OCI-LY3 (cell line): ENCODE measurements at regions not wholly inside any gene's neighbourhood (a gene's known extent, or its start where the extent isn't known, plus 50 kb on each side); places are given as distances from the start of the nearest gene placed in this dataset.

Source experiments
- CTCF ChIP-seq: fragments of 200-600, 300-600 bp; sonication (generic); IDR thresholded peaks from 2 replicates; pipeline ENCODE4 v1.5.1; 2014; ENCODE audit warnings: antibody characterized with exemption, low read length, low read depth
- EZH2phosphoT487 ChIP-seq: fragments of 200-600 bp; shearing (Covaris generic); IDR thresholded peaks from 2 replicates; pipeline ENCODE4 v1.6.1; 2018; ENCODE audit warnings: antibody characterized with exemption, mixed run types, low read depth

- TF ChIP-seq EZH2phosphoT487 (no peak), CTCF (no peak)
These were observed 123.1 kb downstream of the CHIC2 start for GRCh38 chr4:53941331-53941730.
